ENCODE measurements at regions not wholly inside any gene's neighbourhood (a gene's known extent, or its start where the extent isn't known, plus 50 kb on each side); places are given as distances from the start of the nearest gene placed in this dataset.
"Not testable (repeated sequence)": the region's sequence is repeated elsewhere in the genome, so short reads cannot be mapped to it uniquely, and the experiment has no call there.

GRCh38 chr4:29240641-29241040 is 1479.5 kb upstream of the PCDH7 start:
- DNase-seq, result no peak

DNA sequence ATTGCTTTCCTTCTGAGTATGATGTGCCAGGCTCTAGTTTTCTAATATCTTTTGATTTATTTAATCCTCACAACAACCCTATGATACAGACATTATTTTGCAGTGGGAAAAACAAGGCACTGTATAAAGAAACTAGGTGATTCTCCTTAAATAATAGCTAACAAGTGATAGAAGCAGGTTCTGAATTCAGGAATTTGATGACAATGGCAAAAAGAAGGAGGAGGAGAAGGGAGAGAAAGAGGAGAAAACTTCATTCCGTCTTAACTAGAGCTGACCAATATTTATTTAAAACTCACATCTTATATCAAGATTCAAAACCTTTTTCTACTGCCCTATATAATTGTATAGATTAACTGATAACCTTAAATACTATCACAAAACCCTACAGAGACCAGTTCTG is 1477.1 kb upstream of the PCDH7 start:
- no peak for DNase-seq

GRCh38 chr4:29243851-29244250 is 1476.3 kb upstream of the PCDH7 start:
- DNase-seq, result no peak

DNA sequence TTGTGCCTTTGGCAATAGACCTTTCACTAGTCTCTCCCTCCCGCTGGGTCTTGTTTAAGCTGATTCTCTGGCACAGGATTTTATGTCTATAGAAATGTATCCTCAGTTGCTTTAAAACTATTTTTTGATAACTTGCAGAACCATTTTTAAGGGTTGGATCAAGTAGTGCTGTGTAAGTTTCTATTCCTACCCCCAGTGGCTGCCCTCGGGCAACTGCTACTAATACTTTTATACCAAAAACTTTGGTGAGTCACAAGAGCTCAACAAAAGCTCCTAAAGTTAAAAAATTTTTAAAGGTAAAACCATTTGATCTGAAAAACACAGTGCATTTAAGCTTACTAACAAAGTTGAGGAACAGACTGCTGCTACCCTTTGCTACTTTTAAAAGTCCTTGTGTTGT is 1460.6 kb upstream of the PCDH7 start:
- DNase-seq, result no peak

GRCh38 chr4:29262986-29263385 is 1457.2 kb upstream of the PCDH7 start:
- DNase-seq, result no peak

DNA sequence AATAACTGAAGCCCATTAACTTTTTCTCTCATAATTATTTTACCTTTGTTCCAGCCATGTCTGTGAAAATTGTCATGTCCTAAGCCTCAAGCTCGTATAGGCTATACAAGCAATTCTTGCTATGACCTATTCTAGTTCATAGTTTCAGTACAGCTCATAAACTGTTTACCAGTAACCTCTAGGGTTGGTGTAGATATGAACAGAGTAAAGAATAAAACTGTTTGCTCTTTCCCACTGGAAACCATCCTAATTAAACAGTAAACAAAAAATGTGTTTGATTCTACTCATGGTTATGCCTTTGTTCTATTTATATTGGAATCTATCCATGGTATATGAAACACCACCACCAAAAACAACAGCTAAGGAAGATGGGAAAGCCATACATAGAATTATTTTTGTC is 1444.0 kb upstream of the PCDH7 start:
- DNase-seq, result no peak

GRCh38 chr4:29277381-29277780 is 1442.8 kb upstream of the PCDH7 start:
- no peak for DNase-seq

DNA sequence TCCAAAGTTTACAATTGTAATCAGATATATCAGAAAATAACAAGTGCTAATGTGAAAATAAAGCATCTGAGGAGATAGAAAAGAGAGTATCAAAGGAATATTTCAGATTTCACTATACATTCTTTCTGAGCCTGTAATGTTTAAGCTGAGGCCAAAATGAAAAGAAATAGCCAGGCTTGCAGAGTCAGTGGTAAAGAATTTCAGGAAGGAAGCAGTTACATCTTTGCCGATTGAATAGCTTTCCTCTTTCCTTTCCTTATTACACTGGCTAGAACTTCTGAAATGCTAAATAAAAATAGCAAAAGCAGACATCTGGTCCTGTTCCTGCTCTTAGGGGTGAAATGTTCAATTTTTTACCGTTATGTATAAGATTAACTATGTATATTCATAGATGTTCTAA is 1441.6 kb upstream of the PCDH7 start:
- no peak for DNase-seq

GRCh38 chr4:29289118-29289517 is 1431.1 kb upstream of the PCDH7 start:
- DNase-seq, result no peak

GRCh38 chr4:29295280-29295679 is 1424.9 kb upstream of the PCDH7 start:
- DNase-seq, result no peak

- DNase-seq, result no peak
These were observed 1415.6 kb upstream of the PCDH7 start for GRCh38 chr4:29304595-29304994.

DNA sequence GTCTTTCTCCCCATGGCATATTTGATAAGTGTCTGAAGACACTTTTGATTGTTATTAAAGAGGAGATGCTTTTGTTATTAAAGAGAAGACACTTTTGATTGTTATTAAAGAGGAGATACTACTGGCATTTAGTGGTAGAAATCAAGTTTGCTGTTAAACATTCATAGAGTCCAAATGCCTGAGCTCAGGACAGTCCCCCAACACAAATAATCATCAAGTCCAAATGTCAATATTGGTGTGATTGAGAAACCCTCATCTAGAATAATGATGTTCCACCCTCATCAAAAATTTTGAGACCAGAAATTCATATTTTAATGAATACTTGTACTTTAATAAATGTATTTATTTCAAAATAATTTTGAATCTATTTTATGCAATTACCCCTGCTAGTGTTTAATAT is 1412.9 kb upstream of the PCDH7 start:
- DNase-seq, result no peak

GRCh38 chr4:29307755-29308154 is 1412.4 kb upstream of the PCDH7 start:
- no peak for DNase-seq

- DNase-seq, result no peak
These were observed 1411.1 kb upstream of the PCDH7 start for GRCh38 chr4:29309050-29309449.

GRCh38 chr4:29310252-29310651 is 1409.9 kb upstream of the PCDH7 start:
- no peak for DNase-seq

DNA sequence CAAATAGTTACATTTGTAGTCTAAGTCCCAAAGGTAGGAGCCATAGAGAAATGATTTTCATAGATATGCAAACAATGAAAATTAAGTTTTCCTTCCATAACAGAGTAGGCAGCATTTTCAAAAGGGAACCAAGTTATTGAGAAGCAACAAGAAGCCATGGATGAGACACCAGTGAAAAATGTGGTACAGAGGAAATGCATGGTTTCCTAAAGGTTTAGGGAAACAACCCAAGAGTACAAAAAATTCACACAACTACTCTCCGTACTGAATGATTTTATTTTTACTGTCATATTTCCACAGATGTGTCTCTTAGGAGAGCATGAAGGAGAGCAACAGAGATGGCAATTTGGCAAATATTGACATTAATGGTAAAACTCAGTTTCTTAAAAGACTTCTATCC is 1408.9 kb upstream of the PCDH7 start:
- DNase-seq, result no peak

DNA sequence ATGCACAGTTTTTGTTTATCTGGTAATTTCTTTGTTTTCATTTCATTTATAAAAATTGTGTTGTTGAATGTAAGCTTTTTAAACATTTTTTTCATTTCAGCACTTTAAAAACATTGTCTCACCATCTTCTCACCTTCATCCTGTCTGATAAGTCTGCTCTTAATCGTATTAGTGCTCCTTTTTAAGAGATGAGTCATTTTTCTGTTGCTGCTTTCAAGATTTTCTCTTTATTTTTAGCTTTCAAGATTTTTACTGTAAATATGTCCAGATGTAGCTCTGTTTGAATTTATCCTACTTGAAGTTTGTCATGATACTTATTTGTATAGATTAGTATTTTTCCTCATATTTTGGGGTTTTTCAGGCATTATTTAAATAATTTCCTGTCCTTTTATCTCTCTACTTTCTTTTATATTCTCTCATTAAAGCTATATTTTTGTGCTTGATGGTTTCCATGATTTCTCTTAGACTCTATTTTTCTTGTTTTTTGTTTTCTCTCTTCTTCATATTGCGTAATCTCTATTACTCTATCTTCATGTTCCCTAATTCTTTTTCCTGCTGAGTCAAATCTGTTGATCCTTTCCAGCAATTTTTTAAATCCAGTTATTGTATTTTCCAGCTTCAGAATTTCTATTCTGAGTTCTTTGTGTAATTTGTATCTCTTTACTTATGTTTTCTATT is 1400.4 kb upstream of the PCDH7 start:
- DNase-seq, result no peak

DNA sequence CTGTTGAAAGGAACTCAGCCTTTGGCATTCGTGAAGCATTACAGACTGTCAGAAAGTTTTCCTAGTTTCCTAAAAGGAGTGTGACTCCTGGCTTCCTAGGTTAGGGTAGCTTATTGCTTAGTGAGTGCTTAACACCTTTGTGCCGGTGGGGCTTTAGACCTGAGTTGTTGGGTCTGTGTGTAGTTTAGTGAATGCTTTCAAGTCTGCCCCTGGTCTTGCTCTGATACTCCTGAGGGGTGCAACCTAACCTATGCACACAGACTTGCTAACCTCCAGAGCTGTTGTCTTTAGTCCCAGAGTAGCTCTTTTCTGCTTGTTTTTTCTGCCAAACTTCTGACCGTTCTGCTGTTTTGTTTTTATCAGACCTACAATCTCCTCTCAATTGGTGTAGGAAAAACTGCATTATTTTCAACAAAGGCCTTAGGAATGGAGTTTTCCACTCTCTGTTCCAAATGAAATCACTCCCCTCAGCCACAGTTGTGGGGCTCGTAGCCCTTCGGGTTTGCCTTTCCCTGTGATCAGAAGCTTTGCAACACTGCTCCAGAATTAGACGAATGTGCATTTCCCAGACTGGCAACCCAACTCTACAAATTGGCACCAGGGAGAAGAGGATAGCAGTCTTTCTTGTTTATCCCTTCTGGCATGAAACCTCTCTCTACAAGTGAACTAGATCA is 1399.1 kb upstream of the PCDH7 start:
- DNase-seq, result no peak

- no peak for DNase-seq
These were observed 1394.2 kb upstream of the PCDH7 start for GRCh38 chr4:29326004-29326403.

GRCh38 chr4:29326816-29327215 is 1393.4 kb upstream of the PCDH7 start:
- no peak for DNase-seq

GRCh38 chr4:29336861-29337260 is 1383.3 kb upstream of the PCDH7 start:
- DNase-seq, result no peak

- no peak for DNase-seq
These were observed 1347.2 kb upstream of the PCDH7 start for GRCh38 chr4:29372971-29373370.

DNA sequence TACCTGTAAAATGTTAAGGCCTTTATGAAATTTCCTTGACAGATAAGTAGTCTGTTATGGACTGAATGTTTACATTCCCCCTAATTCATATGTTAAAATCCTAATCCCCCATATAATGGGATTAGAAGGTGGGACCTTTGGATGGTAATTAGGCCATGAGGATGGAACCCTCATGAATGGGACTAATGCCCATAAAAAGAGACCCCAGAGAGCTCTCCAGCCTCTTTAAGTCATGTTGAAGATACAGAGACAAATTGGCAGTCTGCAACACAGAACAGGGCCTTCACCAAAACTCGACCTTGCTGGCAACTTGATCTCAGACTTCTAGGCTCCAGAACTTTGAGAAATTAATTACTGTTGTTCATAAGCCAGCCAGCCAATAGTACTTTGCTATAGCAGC is 1344.5 kb upstream of the PCDH7 start:
- no peak for DNase-seq

GRCh38 chr4:29378237-29378636 is 1341.9 kb upstream of the PCDH7 start:
- DNase-seq, result not testable (repeated sequence)

- DNase-seq, result no peak
These were observed 1329.2 kb upstream of the PCDH7 start for GRCh38 chr4:29390921-29391320.

Data from NCI-H1105 treated with DMSO at 0.1 percent for 48 hours (cell line).